Retinal pigment epithelial cell (primary cell): ENCODE measurements at regions not wholly inside any gene's neighbourhood (a gene's known extent, or its start where the extent isn't known, plus 50 kb on each side); places are given as distances from the start of the nearest gene placed in this dataset.

ENCODE experiments used
- DNase-seq: peaks from one replicate; pipeline ENCODE4 v3.0.0-alpha.2; 2010; ENCODE audit warnings: low read depth
- H3K4me3 ChIP-seq: 2 replicates; pipeline ENCODE4 v1.5.1; 2011; ENCODE audit warnings: mild to moderate bottlenecking, low read length, control low read depth, moderate library complexity
- CTCF ChIP-seq: conservative IDR thresholded peaks from 2 replicates; pipeline ENCODE4 v1.5.1; 2011; ENCODE audit warnings: low read depth, low read length, control low read depth, inconsistent platforms

GRCh38 chr9:129463477-129463876, 157.4 kb downstream of the C9orf50 start:
- TF ChIP-seq CTCF: no peak
- no peak overlapping the region for H3K4me3 ChIP-seq
- no peak for DNase-seq

GRCh38 chr9:129462360-129462759, 158.5 kb downstream of the C9orf50 start:
- TF ChIP-seq CTCF: no peak
- no peak for DNase-seq
- no peak overlapping the region for H3K4me3 ChIP-seq

GRCh38 chr9:129460323-129461261, 160.3 kb downstream of the C9orf50 start:
- TF ChIP-seq CTCF: no peak
- peak; percentile 98 for DNase-seq
- H3K4me3 ChIP-seq: peak overlapping the region; percentile 23

GRCh38 chr9:129459547-129460322, 161.2 kb downstream of the C9orf50 start:
- TF ChIP-seq CTCF: no peak
- no peak for DNase-seq
- no peak overlapping the region for H3K4me3 ChIP-seq

GRCh38 chr9:129458663-129459546, 162.0 kb downstream of the C9orf50 start:
- H3K4me3 ChIP-seq: no peak overlapping the region
- TF ChIP-seq CTCF: no peak
- DNase-seq: no peak

GRCh38 chr9:129458155-129458661, 162.7 kb downstream of the C9orf50 start:
- TF ChIP-seq CTCF: no peak
- H3K4me3 ChIP-seq: no peak overlapping the region
- no peak for DNase-seq
